Astrocyte (in vitro differentiated cells and primary cell): ENCODE measurements at regions not wholly inside any gene's neighbourhood (a gene's known extent, or its start where the extent isn't known, plus 50 kb on each side); places are given as distances from the start of the nearest gene placed in this dataset.

Experiments used
- DNase-seq: peaks from one replicate; pipeline ENCODE4 v3.0.0-alpha.2; 2010; ENCODE audit warnings: low read depth
- FAIRE-seq: peaks from 2 replicates; lab custom pipeline; 2011; peaks lifted over from hg19 to GRCh38; lab: Jason Lieb, UNC
- H2AFZ ChIP-seq: 2 replicates; pipeline ENCODE4 v1.6.0; 2012; ENCODE audit warnings: low read depth, low read length, inconsistent platforms
- H3K27ac ChIP-seq: 2 replicates; pipeline ENCODE4 v1.5.1; 2011; ENCODE audit warnings: low read depth, low read length, inconsistent platforms
- H3K27me3 ChIP-seq: 2 replicates; pipeline ENCODE4 v1.6.0; 2011; ENCODE audit warnings: low read length, inconsistent platforms; ENCODE audit not compliant: insufficient read depth
- H3K36me3 ChIP-seq: 2 replicates; pipeline ENCODE4 v1.5.1; 2011; ENCODE audit warnings: low read length, inconsistent platforms; ENCODE audit not compliant: insufficient read depth
- H3K4me1 ChIP-seq: 2 replicates; pipeline ENCODE4 v1.5.1; 2011; ENCODE audit warnings: low read length, inconsistent platforms; ENCODE audit not compliant: insufficient read depth
- H3K4me2 ChIP-seq: 2 replicates; pipeline ENCODE4 v1.6.0; 2012; ENCODE audit warnings: low read length, inconsistent platforms
- H3K4me3 ChIP-seq: 2 replicates; pipeline ENCODE4 v1.5.1; 2011; ENCODE audit warnings: low read depth, mild to moderate bottlenecking, low read length, inconsistent platforms; ENCODE audit not compliant: insufficient read depth
- H3K79me2 ChIP-seq: 2 replicates; pipeline ENCODE4 v1.6.0; 2012; ENCODE audit warnings: mild to moderate bottlenecking, low read length, inconsistent platforms; ENCODE audit not compliant: insufficient read depth
- H3K9ac ChIP-seq: 2 replicates; pipeline ENCODE4 v1.6.0; 2012; ENCODE audit warnings: mild to moderate bottlenecking, low read length, inconsistent platforms
- H3K9me3 ChIP-seq: 2 replicates; pipeline ENCODE4 v1.5.1; 2012; ENCODE audit warnings: low read depth, mild to moderate bottlenecking, low read length, inconsistent platforms; ENCODE audit not compliant: insufficient read depth
- H4K20me1 ChIP-seq: 2 replicates; pipeline ENCODE4 v1.6.0; 2012; ENCODE audit warnings: low read length, inconsistent platforms; ENCODE audit not compliant: insufficient read depth
- H3K27ac Mint-ChIP-seq: one replicate; pipeline ENCODE4 v1.8.0; 2021; ENCODE audit warnings: mild to moderate bottlenecking, mixed read lengths; ENCODE audit not compliant: unreplicated experiment
- H3K27me3 Mint-ChIP-seq: one replicate; pipeline ENCODE4 v1.8.0; 2021; ENCODE audit warnings: low read depth, mixed read lengths; ENCODE audit not compliant: unreplicated experiment
- H3K36me3 Mint-ChIP-seq: one replicate; pipeline ENCODE4 v1.8.0; 2021; ENCODE audit warnings: low read depth, mixed read lengths; ENCODE audit not compliant: unreplicated experiment
- H3K4me1 Mint-ChIP-seq: one replicate; pipeline ENCODE4 v1.8.0; 2021; ENCODE audit warnings: low read depth, mixed read lengths; ENCODE audit not compliant: unreplicated experiment
- H3K4me3 Mint-ChIP-seq: one replicate; pipeline ENCODE4 v1.8.0; 2021; ENCODE audit warnings: mild to moderate bottlenecking, moderate library complexity, mixed read lengths; ENCODE audit not compliant: unreplicated experiment
- H3K9me3 Mint-ChIP-seq: one replicate; pipeline ENCODE4 v1.8.0; 2021; ENCODE audit warnings: mild to moderate bottlenecking, mixed read lengths; ENCODE audit not compliant: unreplicated experiment
- CTCF ChIP-seq: IDR thresholded peaks from 2 replicates; pipeline ENCODE4 v1.5.1; 2011; ENCODE audit warnings: low read depth, mild to moderate bottlenecking, inconsistent platforms, low read length, moderate library complexity; ENCODE audit not compliant: insufficient read depth
- EZH2 ChIP-seq: IDR thresholded peaks from 2 replicates; pipeline ENCODE4 v1.6.1; 2012; ENCODE audit warnings: mild to moderate bottlenecking, low read length, inconsistent platforms; ENCODE audit not compliant: insufficient read depth

DNA sequence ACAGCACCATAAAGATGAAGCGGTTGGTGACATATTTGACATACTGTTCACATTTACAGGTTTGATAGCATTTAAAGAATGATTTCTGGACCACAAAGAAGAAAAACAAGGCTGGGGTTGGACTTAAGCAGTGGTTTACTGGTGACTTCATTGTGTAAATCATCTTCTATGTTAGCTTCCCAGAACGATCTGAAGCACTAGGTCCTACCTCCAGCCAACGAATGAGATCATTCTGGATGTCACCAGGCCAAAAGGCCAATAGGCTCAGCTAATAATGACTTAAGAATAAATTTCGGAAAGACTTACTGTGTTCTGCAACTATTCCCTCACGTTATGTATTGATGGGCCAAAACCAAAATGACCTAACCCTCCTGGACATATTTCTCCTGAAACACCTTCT is 675.3 kb upstream of the CCNG1 start:
- no peak overlapping the region for H3K4me3 ChIP-seq
- no peak overlapping the region for H3K4me2 ChIP-seq
- no peak overlapping the region for H2AFZ ChIP-seq
- no peak overlapping the region for H3K27ac Mint-ChIP-seq
- H3K27ac ChIP-seq, result no peak overlapping the region
- H3K4me1 ChIP-seq, result no peaks in the 10 kb centered on the region
- no peaks in the 10 kb centered on the region for H3K27me3 Mint-ChIP-seq
- no peaks in the 10 kb centered on the region for H4K20me1 ChIP-seq
- DNase-seq (no peak), FAIRE-seq (no peak)
- H3K27me3 ChIP-seq, result no peaks in the 10 kb centered on the region
- H3K4me1 Mint-ChIP-seq, result no peaks in the 10 kb centered on the region
- H3K79me2 ChIP-seq, result no peaks in the 10 kb centered on the region
- no peak overlapping the region for H3K4me3 Mint-ChIP-seq
- no peaks in the 10 kb centered on the region for H3K36me3 Mint-ChIP-seq
- TF ChIP-seq CTCF, result no peak
- no peak for TF ChIP-seq EZH2
- H3K9me3 ChIP-seq, result no peaks in the 10 kb centered on the region
- H3K9ac ChIP-seq, result no peak overlapping the region
- H3K36me3 ChIP-seq, result no peaks in the 10 kb centered on the region
- H3K9me3 Mint-ChIP-seq, result no peaks in the 10 kb centered on the region

DNA sequence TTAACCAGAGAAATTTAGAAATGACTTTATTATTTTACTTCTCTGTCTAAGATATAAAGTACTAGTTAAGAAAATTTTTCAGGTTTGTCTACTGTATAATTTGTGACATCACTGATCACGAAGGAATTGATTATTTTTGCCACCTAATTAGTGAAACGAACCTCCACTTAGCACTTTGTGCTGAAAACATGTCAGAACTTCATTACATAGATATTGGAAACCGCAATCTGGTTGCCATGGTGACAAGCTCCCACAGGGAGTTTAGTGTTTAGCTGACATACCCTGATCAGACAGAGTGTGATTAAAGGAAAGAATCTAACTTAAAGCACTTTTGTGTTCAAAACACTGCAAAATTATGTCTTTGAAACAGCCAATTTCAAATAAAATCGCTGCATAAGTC is 668.4 kb upstream of the CCNG1 start:
- DNase-seq (no peak), FAIRE-seq (no peak)
- H3K4me2 ChIP-seq, result no peak overlapping the region
- TF ChIP-seq EZH2, result no peak
- no peak for TF ChIP-seq CTCF
- Mint-ChIP-seq H3K27ac (no peak overlapping the region), H3K36me3 (no peaks in the 10 kb centered on the region), H3K9me3 (no peaks in the 10 kb centered on the region), H3K4me3 (no peak overlapping the region), H3K4me1 (no peaks in the 10 kb centered on the region), H3K27me3 (no peaks in the 10 kb centered on the region)
- H3K79me2 ChIP-seq, result no peaks in the 10 kb centered on the region
- no peaks in the 10 kb centered on the region for H3K4me1 ChIP-seq
- H3K4me3 ChIP-seq, result no peak overlapping the region
- no peaks in the 10 kb centered on the region for H4K20me1 ChIP-seq
- no peaks in the 10 kb centered on the region for H3K36me3 ChIP-seq
- no peak overlapping the region for H2AFZ ChIP-seq
- H3K27me3 ChIP-seq, result no peaks in the 10 kb centered on the region
- no peak overlapping the region for H3K27ac ChIP-seq
- no peaks in the 10 kb centered on the region for H3K9me3 ChIP-seq
- no peak overlapping the region for H3K9ac ChIP-seq

DNA sequence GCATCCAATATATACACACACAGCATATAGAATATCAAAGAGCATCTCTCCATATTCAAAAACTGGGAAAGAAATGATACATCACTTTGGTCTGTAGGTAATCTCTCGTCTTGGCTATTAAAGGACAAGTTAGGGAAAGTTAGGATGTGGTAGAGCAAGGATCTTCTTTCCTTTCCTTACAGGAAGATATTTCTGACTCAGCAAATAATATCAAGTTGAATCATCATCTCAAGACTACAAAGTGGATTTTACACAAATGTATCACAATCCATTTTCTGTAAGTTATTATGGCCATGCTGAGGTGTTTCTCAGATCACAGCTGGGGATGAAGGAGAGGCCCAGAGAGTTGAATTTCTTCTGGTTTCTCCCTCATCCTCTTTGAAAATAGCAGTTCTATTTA is 651.7 kb upstream of the CCNG1 start:
- no peak overlapping the region for H3K4me2 ChIP-seq
- Mint-ChIP-seq H3K27ac (no peak overlapping the region), H3K4me1 (no peaks in the 10 kb centered on the region), H3K4me3 (no peak overlapping the region), H3K36me3 (no peaks in the 10 kb centered on the region), H3K9me3 (peaks cover 4% of the 10 kb centered on the region), H3K27me3 (no peaks in the 10 kb centered on the region)
- no peak overlapping the region for H3K9ac ChIP-seq
- no peaks in the 10 kb centered on the region for H3K36me3 ChIP-seq
- no peaks in the 10 kb centered on the region for H4K20me1 ChIP-seq
- H3K4me3 ChIP-seq, result no peak overlapping the region
- H3K4me1 ChIP-seq, result no peaks in the 10 kb centered on the region
- H3K27ac ChIP-seq, result no peak overlapping the region
- no peaks in the 10 kb centered on the region for H3K9me3 ChIP-seq
- no peaks in the 10 kb centered on the region for H3K27me3 ChIP-seq
- no peak for DNase-seq
- no peak for FAIRE-seq
- H2AFZ ChIP-seq, result no peak overlapping the region
- no peak for TF ChIP-seq CTCF
- no peak for TF ChIP-seq EZH2
- no peaks in the 10 kb centered on the region for H3K79me2 ChIP-seq
